Lung (tissue), 11 donors: ENCODE measurements at regions not wholly inside any gene's neighbourhood (a gene's known extent, or its start where the extent isn't known, plus 50 kb on each side); places are given as distances from the start of the nearest gene placed in this dataset.
"Not testable (repeated sequence)": the region's sequence is repeated elsewhere in the genome, so short reads cannot be mapped to it uniquely, and the experiment has no call there.

Experiments used
- ATAC-seq: fragments of 200-7000 bp; cut with Tn5 transposase; one replicate; pipeline ENCODE4 v1.9.1; 2020; ENCODE audit warnings: moderate number of reproducible peaks; ENCODE audit not compliant: insufficient read depth, low FRiP score
- DNase-seq, 3 donors: peaks; one replicate each; pipeline ENCODE4 v3.0.0-alpha.2; 2013 to 2017
- H3K27ac ChIP-seq, 2 donors: one replicate each; pipeline ENCODE4 v1.5.1; 2013; ENCODE audit warnings: mild to moderate bottlenecking in 2 of 2, moderate library complexity in 2 of 2, control low read depth in 1 of 2, inconsistent platforms in 1 of 2, low read depth in 1 of 2, low read length in 1 of 2
- H3K27me3 ChIP-seq, 3 donors: one replicate each; pipeline ENCODE4 v1.5.1; 2013; ENCODE audit warnings: low read length in 2 of 3; ENCODE audit not compliant: control insufficient read depth in 3 of 3, insufficient read depth in 3 of 3
- H3K36me3 ChIP-seq, 4 donors: one replicate each; pipeline ENCODE4 v1.5.1; 2013; ENCODE audit warnings: low read length in 4 of 4, mild to moderate bottlenecking in 1 of 4, moderate library complexity in 1 of 4; ENCODE audit not compliant: control insufficient read depth in 4 of 4, insufficient read depth in 4 of 4
- H3K4me1 ChIP-seq, 5 donors: one replicate each; pipeline ENCODE4 v1.5.1; 2013; ENCODE audit warnings: low read length in 5 of 5, mild to moderate bottlenecking in 2 of 5, moderate library complexity in 1 of 5; ENCODE audit not compliant: control insufficient read depth in 5 of 5, insufficient read depth in 5 of 5
- H3K4me3 ChIP-seq: one replicate; pipeline ENCODE4 v1.5.1; 2013; ENCODE audit warnings: mild to moderate bottlenecking, control low read depth, moderate library complexity
- H3K9ac ChIP-seq, 2 donors: one replicate each; pipeline ENCODE4 v1.5.1; 2013; ENCODE audit warnings: low read length in 2 of 2, control low read depth in 1 of 2; ENCODE audit not compliant: insufficient read depth in 1 of 2
- H3K9me3 ChIP-seq, 4 donors: one replicate each; pipeline ENCODE4 v1.5.1; 2013; ENCODE audit warnings: low read length in 3 of 4, mild to moderate bottlenecking in 1 of 4, moderate library complexity in 1 of 4; ENCODE audit not compliant: control insufficient read depth in 4 of 4, insufficient read depth in 3 of 4
- CTCF ChIP-seq: IDR thresholded peaks from 2 replicates; pipeline ENCODE4 v1.5.1; 2012; ENCODE audit warnings: mild to moderate bottlenecking; ENCODE audit errors: control extremely low read depth, extremely low read depth
- WGBS, 2 donors: extraction: QIAGEN DNeasy Blood & Tissue Kit; methylation state at CpG; one replicate each; pipeline ENCODE4 v1.1.7; 2013; 5-methylcytosine and 5-hydroxymethylcytosine counted together
- donor health status: control.
- donor health status: control.
- donor health status: Bipolar disorder and iron deficiency.
- donor health status: healthy.
- donor health status: DM: yes; HTN: yes; CAD: no.

GRCh38 chr9:32072570-32072969, 311.9 kb upstream of the ACO1 start:
- Histone ChIP-seq H3K4me3 (no peak overlapping the region), H3K27ac (no peak overlapping the region), H3K9me3 (peaks cover 0 to 2% (median 0%) of the 10 kb centered on the region in 4 donors), H3K9ac (no peak overlapping the region), H3K27me3 (no peaks in the 10 kb centered on the region), H3K36me3 (no peaks in the 10 kb centered on the region), H3K4me1 (no peaks in the 10 kb centered on the region)
- ATAC-seq, result no peak
- TF ChIP-seq CTCF, result no peak
- 64 to 79% methylated on average over 2 of the region's 2 CpGs for WGBS, 2 donors
- DNase-seq, result no peak

GRCh38 chr9:32092031-32092430, 292.4 kb upstream of the ACO1 start:
- WGBS, 2 donors, result 65 to 85% methylated on average over 1 of the region's 1 CpG
- Histone ChIP-seq H3K4me1 (no peaks in the 10 kb centered on the region), H3K9me3 (no peaks in the 10 kb centered on the region), H3K36me3 (no peaks in the 10 kb centered on the region), H3K9ac (no peak overlapping the region), H3K27ac (no peak overlapping the region), H3K27me3 (no peaks in the 10 kb centered on the region), H3K4me3 (no peak overlapping the region)
- ATAC-seq (no peak), DNase-seq (no peak)
- TF ChIP-seq CTCF, result no peak

- no peak for TF ChIP-seq CTCF
- no peak for ATAC-seq
- no peak for DNase-seq
- Histone ChIP-seq H3K9ac (no peak overlapping the region), H3K27ac (no peak overlapping the region), H3K27me3 (no peaks in the 10 kb centered on the region), H3K9me3 (no peaks in the 10 kb centered on the region), H3K4me3 (no peak overlapping the region), H3K36me3 (no peaks in the 10 kb centered on the region), H3K4me1 (no peaks in the 10 kb centered on the region)
- 73 to 82% methylated on average over 2 of the region's 2 CpGs for WGBS, 2 donors
These were observed 267.2 kb upstream of the ACO1 start for GRCh38 chr9:32117291-32117690.

GRCh38 chr9:32128546-32128945, 255.9 kb upstream of the ACO1 start:
- ATAC-seq (no peak), DNase-seq (no peak)
- no peaks in the 10 kb centered on the region for H3K27me3 ChIP-seq
- H3K27ac ChIP-seq, result no peak overlapping the region
- no peaks in the 10 kb centered on the region for H3K4me1 ChIP-seq
- no peaks in the 10 kb centered on the region for H3K36me3 ChIP-seq
- H3K4me3 ChIP-seq, result no peak overlapping the region
- WGBS, 2 donors, result 91 to 92% methylated on average over 3 of the region's 3 CpGs
- H3K9ac ChIP-seq, result no peak overlapping the region
- TF ChIP-seq CTCF, result no peak
- H3K9me3 ChIP-seq, result peaks cover 0 to 6% (median 2%) of the 10 kb centered on the region in 4 donors

GRCh38 chr9:32130709-32131108, 253.7 kb upstream of the ACO1 start:
- WGBS, 2 donors, result 71 to 77% methylated on average over 2 of the region's 2 CpGs
- H3K9ac ChIP-seq, H3K9me3 ChIP-seq, H3K4me1 ChIP-seq, H3K27ac ChIP-seq, DNase-seq, H3K4me3 ChIP-seq, H3K27me3 ChIP-seq, H3K36me3 ChIP-seq, ATAC-seq: not testable (repeated sequence)
